Glomerular endothelial cell (primary cell): ENCODE measurements at regions not wholly inside any gene's neighbourhood (a gene's known extent, or its start where the extent isn't known, plus 50 kb on each side); places are given as distances from the start of the nearest gene placed in this dataset.
"Not testable (repeated sequence)": the region's sequence is repeated elsewhere in the genome, so short reads cannot be mapped to it uniquely, and the experiment has no call there.

Experiments used
- DNase-seq: peaks from one replicate; pipeline ENCODE4 v3.0.0-alpha.2; 2011; ENCODE audit warnings: low read depth, low spot score; ENCODE audit errors: extremely low read depth

DNA sequence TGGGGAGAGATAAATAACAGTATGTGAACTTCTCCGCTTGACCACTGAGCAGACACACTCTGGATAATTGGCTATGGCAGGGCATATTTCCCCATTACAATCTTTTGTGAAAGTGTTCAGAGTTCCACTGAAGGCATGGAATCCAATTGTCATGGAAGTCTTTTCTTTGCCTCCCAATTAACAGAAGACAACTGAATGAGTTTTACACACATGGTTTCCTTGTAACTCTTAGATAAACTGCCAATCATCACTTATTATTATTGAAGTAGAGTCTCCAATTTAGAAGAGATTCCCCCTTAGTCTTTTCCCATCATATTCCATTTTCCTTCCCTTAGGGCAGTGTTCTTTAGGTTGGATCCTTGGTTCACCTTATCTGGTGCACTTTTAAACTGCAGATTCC is 308.3 kb downstream of the NR2F2 start:
- DNase-seq: no peak

DNA sequence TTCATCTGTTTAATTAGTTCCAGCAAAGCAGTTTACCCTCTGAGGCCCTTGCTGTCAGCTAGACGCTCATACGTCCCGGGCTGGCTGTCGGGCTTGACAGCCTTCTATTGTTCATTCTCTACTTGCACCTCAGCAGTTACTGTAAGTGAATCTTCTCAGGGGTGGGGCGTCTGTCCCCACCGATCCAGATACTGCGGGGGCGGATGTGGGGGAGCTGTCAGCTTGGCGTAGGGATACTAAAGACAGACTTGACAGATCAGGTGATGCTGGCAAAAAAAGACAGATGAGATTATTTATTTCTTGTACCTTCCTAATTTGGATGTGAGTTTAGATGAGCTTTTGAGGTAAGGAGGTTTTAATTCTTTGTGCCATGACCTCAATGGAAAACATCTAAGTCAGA is 315.3 kb downstream of the NR2F2 start:
- no peak for DNase-seq

DNA sequence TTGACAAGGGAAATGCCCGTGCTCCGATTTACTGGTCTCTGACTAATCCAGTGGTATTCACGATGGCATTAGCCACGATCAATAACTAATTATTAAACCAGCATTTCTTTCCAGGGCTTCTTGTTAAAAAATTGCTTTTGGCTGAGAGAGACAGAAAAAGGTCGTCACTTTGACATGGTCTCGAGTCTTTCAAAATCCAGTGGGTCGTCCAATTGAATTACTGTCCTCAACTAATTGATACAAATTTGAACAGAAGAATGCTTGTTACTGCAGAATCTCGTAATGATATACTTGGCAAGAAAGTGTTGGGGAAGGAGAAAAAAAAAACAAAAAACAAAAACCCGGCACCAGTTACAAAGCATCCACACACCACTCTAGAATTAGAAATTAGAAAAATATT is 318.4 kb downstream of the NR2F2 start:
- DNase-seq: no peak

DNA sequence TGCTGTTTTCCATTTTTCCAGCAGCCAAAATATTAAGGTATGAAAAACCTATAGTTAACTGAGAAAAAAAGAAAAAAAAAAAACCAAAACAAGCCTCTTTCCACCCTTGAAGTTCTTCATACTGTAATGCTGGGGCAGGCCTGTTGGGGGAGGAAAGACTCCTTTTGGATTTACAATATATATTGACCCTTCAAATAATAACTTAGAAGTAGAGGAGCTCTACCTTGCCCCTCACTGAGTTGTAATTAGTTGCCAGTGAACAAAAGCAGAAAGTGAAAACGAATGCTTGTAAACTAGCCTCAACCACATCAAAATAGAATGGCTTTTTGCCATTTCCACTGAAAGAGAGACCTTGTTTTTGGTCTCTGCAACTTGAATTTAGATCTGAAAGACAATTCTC is 326.6 kb downstream of the NR2F2 start:
- DNase-seq: no peak

DNA sequence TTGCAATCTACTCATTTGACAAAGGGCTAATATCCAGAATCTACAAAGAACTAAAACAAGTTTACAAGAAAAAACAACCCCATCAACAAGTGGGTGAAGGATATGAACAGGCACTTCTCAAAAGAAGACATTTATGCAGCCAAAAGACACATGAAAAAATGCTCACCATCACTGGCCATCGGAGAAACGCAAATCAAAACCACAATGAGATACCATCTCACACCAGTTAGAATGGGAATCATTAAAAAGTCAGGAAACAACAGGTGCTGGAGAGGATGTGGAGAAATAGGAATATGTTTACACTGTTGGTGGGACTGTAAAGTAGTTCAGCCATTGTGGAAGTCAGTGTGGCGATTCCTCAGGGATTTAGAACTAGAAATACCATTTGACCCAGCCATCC is 336.5 kb downstream of the NR2F2 start:
- not testable (repeated sequence) for DNase-seq

DNA sequence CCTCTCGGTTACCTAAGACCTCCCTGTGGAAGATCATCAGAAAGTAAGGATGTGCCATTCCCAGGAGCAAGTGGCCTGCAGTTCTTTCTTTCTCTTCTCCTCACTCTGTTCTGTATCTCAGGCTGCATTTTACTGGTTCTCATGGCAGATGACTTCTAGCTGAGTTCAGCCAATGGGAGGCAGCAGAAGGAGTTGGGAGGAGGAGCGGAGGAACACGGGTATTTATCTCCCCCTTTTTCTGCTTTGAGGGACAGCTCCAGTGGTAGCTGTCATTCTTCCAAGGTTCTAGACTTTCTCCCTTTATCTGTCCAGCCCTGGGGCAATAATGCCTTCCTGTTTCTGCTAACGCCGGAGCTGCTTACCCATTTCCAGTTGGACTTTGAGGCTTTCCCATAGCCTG is 339.9 kb downstream of the NR2F2 start:
- no peak for DNase-seq

DNA sequence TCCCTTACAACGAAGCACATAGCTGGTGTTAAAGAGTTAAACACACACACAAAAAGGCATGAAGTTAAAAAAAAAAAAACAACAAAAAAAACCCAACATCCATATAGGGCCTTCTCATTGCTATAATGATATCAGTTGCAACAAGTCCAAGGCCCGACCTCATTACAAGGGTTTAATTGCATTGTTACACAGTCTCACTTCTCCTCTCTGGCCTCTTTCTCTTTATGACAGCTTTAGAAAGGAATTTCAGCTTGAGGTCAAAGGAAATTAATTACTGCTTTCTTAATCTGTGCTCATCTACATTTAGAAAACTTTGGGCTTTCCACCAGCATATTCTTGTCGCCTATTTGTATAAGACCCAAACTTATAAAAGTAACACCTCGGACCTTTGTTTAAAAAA is 342.1 kb downstream of the NR2F2 start:
- DNase-seq: no peak

DNA sequence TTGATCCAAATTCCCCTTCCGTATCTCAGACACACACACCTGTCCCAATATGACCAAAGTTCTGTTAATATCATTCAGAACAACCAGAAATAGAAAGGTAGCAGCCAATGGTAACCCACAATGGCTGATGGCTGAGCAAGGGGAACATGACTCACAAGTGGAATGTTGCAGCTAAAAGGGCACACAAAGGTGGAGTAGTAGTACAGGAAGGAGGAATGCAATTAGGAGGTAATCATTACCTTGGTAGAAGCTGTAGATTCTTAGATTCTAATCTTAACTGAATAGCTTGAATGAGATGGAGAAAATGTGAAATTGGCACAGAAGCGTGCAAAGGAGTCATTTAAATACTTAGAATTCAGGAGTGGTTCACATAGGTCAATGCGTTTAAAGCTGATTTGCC is 347.9 kb downstream of the NR2F2 start:
- no peak for DNase-seq

DNA sequence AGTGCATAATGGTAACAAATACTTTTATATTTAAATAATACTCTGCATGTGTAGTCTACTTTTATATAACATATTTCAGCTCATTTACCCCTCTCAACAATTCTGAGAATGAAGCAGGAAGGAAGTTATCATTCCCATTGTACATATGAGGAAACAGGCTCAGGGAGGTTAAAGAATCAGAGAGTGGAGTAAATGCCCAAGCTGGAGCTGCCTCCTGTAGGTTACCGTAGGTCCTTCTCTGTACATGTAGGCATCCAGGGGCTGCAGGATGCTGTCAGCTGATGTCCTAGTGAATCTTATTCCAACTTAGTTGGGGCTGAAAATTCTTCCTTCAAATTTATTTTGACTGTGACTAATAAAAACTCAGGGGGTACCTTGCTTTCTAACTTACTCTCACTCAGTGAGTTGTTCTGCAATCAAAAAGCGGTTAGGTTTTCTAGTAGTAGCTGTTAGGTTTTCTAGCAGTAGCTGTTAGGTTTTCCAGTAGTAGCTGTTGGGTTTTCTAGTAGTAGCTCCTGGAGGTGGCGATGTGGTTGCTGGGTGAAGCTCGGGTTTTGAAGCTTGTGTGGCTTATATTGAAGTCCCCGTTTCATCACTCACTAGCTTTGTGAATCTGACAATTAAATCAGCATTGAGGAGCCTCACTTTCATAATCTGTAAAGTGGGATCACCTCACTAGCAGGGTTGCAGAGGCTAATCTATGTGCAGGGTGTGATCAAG is 357.0 kb downstream of the NR2F2 start:
- no peak for DNase-seq

DNA sequence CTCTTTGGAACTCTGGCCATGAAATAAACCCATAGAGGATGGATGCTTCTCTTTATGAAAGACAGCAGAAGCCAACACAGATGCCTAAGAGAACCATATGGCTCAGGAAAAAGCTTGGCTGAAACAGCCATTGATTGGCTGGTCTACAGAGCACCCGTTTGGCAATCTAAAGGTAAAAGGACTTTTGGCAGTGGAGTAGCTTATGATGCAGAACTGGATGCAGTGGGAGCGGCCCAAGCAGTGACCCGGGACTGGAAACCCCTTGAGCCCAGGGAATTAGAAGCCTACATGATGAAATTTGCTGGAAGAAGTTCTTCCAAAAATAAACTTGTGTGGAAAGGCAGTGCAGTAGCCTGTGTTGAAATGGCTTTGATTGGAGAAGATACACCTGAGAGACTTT is 360.2 kb downstream of the NR2F2 start:
- DNase-seq: no peak

DNA sequence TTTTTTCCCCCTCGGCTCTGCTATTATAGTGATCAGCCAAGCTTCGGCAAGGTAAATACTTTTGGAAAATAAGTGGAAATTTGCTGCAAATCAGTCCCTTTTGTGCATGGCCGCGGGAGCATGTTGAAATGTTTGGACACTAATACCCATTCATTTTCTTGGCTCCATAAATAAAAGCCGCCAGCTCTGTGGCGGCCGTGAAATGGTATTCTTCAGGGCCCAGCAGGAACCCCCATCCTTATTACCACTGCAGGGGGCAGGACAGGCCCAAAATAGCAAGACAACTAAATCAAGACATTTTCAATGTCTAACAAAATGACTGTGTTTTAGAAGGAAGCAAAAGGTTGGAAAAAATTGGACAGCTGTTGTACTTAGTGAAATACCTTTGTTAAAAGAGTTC is 362.3 kb downstream of the NR2F2 start:
- no peak for DNase-seq

DNA sequence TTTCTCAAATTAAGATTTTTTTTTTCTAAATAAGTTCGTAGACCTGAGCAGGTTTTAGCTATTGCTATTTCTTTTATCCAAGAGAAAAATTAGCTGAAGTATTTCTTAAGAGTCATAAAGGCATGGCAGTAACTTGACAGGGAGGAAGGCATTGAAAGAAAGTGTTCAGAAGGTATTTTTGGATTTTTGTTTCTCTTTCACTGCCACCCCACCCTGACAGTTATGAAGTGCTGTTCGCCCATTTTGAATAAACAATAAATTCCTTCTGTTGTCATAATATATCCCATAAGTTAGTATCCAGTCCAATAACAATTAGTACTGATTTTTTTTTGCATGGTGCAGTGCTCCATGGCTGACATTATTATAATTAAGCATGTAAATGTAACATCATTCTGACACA is 363.0 kb downstream of the NR2F2 start:
- no peak for DNase-seq

DNA sequence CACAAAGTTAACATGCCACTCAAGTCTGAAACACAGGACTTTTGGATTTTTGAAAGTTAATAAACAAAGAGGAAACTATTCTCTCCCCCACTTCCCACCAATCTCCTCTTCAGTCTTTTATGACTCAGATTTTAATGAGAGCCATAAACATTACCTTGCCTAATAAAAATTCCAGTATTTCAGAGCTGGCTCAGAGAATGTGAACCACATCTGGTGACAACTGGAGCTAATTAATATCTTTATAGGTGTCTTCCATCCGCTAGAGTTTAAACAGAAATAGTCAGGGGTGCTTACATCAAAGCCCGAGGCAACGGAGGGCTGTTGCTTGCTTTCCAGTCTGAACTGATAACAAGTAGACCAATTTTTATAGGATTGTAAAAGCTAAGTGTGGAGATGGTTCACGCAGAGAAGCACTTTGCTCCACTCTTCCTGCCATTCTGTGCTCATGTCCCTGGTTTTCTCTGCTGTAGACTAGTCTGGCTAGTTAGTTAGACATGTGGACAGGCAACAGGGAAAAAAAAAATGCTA is 363.6 kb downstream of the NR2F2 start:
- no peak for DNase-seq

DNA sequence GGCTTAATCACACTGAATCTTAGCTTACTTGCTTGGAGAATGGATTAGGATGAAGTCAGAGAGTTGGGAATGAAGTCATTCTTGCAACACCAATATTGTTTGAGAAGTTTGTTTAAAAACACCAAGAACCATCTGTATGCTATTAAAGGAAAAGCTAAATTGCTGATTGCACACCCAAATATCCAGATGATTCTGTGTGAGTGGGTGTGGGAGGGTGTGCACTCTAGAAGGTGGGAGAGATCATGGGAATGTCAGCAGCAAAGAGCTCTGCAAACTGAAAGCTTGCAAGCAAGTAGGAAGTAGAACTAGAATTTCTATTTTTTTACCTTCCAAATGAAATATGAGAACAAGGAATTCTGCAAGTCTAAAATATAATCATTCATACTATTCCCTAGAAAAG is 364.9 kb downstream of the NR2F2 start:
- no peak for DNase-seq

DNA sequence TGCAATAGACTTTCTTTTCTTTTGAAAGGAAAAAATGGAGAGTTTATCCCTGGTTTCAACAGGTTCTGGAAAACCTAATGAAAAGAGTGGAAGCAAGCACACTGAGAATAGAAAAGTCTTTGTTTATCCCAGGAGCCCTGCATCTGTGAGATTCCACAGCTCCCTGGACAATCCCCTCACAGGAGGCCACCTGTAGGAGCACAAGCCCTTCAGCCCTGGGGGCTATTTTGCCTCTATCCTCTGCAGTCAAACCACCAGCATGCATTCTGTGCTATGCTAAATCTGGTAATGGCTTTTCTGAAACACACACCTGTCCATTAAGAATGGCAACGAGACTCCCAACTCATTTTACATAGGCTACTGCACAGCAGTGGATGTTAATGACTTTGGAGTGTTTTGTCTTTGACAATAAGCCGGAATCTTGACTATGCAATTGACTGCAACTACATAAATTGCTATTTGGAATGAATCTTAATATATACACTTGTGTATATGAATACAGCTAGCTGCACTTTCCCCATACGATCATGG is 369.4 kb downstream of the NR2F2 start:
- no peak for DNase-seq

DNA sequence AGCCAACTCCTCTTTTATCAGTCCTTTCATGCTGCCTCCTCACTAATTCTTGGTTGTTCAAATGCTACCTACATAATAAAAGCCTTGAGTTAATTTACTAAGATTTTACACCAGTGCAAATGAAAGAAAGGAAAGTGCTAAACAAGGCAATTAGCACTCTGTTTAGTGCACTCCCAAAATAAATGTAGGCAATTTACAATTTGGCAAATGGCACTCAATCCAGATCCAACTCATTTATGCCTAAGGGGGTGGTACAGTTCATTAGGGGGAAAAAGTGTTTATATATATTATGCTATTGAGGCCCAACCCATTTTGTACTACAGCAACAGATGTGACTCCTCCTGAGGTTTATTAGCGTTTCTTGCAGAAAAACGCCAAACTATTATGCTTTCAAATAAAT is 370.1 kb downstream of the NR2F2 start:
- DNase-seq: no peak

DNA sequence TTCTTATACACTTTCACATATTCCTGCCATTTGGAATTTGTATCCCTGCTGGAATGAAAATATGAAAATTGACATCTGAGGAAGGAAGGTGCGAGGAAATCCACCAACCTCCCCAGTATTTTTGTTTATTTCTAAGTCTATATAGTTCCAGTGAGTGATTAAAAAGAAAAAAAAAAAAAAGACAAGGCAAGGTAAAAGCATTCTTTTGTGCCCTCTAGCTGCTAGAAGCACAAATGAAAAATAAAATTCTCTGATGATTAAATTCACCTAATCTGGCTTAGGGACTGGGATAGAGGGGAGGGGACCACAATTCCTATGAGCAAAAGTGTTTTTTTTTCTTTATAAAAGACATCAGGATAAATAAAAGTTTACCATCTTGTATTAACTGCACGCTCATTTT is 370.9 kb downstream of the NR2F2 start:
- no peak for DNase-seq

DNA sequence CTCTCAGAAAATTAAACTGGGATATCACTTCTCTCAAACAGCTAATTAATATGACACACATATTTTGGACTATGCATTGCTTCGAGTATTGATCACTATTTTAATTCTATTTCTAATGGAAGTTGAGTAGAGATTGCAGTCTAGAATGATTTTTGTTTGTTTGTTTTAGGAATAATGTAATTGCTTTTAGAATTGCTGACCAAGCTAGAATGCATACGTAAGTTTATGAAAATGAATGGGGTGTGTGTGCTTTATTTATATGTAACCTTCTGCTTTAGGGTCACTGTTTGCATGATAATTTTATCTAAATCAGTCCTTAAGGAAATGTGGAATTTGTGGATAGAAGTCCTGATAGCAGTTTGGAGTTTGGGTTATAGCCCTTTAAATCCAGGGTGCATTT is 371.4 kb downstream of the NR2F2 start:
- DNase-seq: no peak

DNA sequence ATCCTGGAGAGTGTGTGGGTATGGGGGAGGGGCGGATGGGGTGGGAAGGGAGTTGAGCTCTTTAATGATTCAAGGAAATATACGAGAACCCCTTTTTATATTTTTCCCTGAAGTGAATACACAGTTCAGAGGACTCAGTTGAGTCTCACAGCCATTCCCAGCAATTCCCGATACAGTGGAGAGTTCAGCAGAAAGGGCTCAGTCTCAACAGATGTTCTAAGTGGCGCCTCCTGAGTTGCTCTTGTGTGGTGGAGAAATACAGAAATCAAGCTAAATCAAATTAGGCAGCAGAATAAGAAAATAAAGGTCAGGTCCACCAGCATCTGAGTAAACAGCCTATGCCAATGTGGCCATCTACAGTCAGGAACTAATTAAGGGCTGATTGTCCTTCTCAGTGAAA is 372.1 kb downstream of the NR2F2 start:
- no peak for DNase-seq

DNA sequence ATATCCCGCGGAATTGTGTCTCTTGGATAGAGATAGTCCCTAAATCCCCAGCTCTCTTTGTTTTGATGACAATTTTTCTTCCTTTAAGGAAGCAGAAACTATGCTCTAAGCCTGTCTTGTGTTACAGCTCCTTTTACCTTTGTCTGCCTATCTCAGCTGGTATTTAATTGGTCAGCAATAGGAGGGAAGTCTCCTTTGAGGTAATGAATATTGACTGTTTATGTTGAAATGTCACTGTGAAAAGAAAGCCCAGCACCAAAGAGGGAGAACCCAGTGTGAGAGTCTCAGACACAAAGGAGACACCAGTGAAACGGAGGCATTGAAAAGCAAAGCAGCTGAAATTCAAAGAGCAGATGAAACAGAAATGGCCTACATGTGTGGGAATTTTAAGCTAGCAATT is 372.6 kb downstream of the NR2F2 start:
- DNase-seq: no peak

DNA sequence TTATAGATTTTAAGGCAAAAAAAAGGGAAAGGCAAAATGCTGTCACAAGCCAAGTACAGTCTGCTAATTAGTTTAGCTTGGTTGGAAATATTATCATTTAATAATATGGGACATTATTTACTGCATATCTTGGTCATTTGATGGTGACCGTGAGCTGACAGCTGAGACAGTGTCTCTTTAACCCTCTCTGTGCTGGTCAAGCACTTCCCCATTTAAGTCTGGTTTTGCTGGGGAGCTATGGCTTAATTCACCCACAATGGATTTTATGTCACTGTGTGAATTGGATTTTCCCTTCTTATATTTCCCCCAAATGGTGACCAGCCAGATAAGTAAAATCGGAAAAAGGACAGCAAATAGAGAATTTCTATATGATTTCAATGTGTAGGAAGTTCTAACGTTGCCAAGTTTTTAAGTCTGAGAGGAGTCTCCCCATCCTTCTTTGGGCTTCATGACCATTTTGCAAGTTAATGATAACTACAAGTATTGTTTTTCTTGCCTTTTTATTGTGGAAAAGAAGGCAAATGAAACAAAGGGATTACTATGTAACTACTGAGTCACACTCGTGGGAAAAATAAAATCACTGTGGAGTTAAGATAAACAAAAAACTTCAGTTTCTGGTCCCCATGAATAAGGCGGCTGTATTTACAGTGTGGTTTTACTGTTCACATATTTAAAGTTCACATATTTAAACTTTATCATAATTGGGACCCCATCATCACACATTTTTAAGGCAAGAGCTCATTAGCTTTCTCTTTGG is 373.5 kb downstream of the NR2F2 start:
- no peak for DNase-seq

DNA sequence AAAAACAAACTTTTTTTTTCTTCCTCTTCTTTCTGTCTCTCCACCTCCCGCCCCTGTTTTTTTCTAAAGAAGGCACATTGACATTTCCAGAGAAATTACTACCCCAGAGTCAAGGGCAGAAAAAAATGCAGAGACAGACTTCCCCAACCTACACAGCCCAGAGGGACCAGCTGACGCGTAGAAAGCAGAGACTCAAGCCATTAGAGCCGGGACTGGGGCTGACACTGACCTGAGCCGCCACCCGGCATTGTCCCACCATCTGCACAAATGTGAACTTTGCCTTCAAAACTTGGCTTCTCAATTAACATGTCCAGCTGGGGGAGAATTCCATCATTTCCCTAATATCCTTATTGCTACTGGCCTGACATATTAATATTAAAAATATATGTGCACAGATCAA is 385.6 kb downstream of the NR2F2 start:
- no peak for DNase-seq
